Esophagus (tissue), 2 donors: ENCODE measurements at regions not wholly inside any gene's neighbourhood (a gene's known extent, or its start where the extent isn't known, plus 50 kb on each side); places are given as distances from the start of the nearest gene placed in this dataset.
"Not testable (repeated sequence)": the region's sequence is repeated elsewhere in the genome, so short reads cannot be mapped to it uniquely, and the experiment has no call there.

Experiments
- H3K27ac ChIP-seq, 2 donors: one replicate each; pipeline ENCODE4 v1.5.1; 2013; ENCODE audit warnings: low read depth in 2 of 2, mild to moderate bottlenecking in 2 of 2, inconsistent platforms in 1 of 2, low read length in 1 of 2, moderate library complexity in 1 of 2
- H3K27me3 ChIP-seq, 2 donors: one replicate each; pipeline ENCODE4 v1.6.1; 2013; ENCODE audit warnings: low read length in 2 of 2, control low read depth in 1 of 2, mild to moderate bottlenecking in 1 of 2; ENCODE audit not compliant: insufficient read depth in 2 of 2, control insufficient read depth in 1 of 2
- H3K36me3 ChIP-seq, 2 donors: one replicate each; pipeline ENCODE4 v1.6.1; 2013; ENCODE audit warnings: low read length in 1 of 2; ENCODE audit not compliant: control insufficient read depth in 2 of 2, insufficient read depth in 2 of 2
- H3K4me1 ChIP-seq, 2 donors: one replicate each; pipeline ENCODE4 v1.6.1; 2013; ENCODE audit warnings: low read length in 1 of 2; ENCODE audit not compliant: control insufficient read depth in 2 of 2, insufficient read depth in 2 of 2
- H3K4me3 ChIP-seq, 2 donors: one replicate each; pipeline ENCODE4 v1.5.1; 2013; ENCODE audit warnings: low read length in 2 of 2, mild to moderate bottlenecking in 2 of 2, low read depth in 1 of 2, moderate library complexity in 1 of 2
- H3K9me3 ChIP-seq, 2 donors: one replicate each; pipeline ENCODE4 v1.6.1; 2013; ENCODE audit warnings: mild to moderate bottlenecking in 2 of 2, low read depth in 1 of 2, low read length in 1 of 2, moderate library complexity in 1 of 2; ENCODE audit not compliant: control insufficient read depth in 2 of 2, insufficient read depth in 1 of 2
- WGBS, 2 donors: extraction: QIAGEN DNeasy Blood & Tissue Kit; methylation state at CpG; one replicate each; pipeline ENCODE4 v1.1.7; 2013; 5-methylcytosine and 5-hydroxymethylcytosine counted together
- donor health status: healthy with polysubstance abuse.
- donor health status: Bipolar disorder and iron deficiency.

GRCh38 chr9:27668280-27668679 is 95.0 kb upstream of the C9orf72 start:
- Histone ChIP-seq H3K27me3 (peaks cover 0 to 5% of the 10 kb centered on the region in 2 donors), H3K9me3 (no peaks in the 10 kb centered on the region), H3K4me1 (no peaks in the 10 kb centered on the region), H3K4me3 (no peak overlapping the region), H3K36me3 (no peaks in the 10 kb centered on the region), H3K27ac (no peak overlapping the region)

- H3K9me3 ChIP-seq: no peaks in the 10 kb centered on the region
- 50 to 62% methylated on average over 5 of the region's 5 CpGs for WGBS, 2 donors
- H3K27me3 ChIP-seq: peaks cover 0 to 5% of the 10 kb centered on the region in 2 donors
- H3K36me3 ChIP-seq: no peaks in the 10 kb centered on the region
- no peak overlapping the region for H3K27ac ChIP-seq
- H3K4me1 ChIP-seq: no peaks in the 10 kb centered on the region
- H3K4me3 ChIP-seq: no peak overlapping the region
These were observed 98.4 kb upstream of the C9orf72 start for GRCh38 chr9:27671636-27672035.

GRCh38 chr9:27672718-27673117 is 99.4 kb upstream of the C9orf72 start:
- Histone ChIP-seq H3K4me1 (no peaks in the 10 kb centered on the region), H3K4me3 (no peak overlapping the region), H3K27me3 (peaks cover 0 to 5% of the 10 kb centered on the region in 2 donors), H3K27ac (no peak overlapping the region), H3K9me3 (no peaks in the 10 kb centered on the region), H3K36me3 (no peaks in the 10 kb centered on the region)
- WGBS, 2 donors: 83 to 85% methylated on average over 3 of the region's 3 CpGs

GRCh38 chr9:27673641-27674040 is 100.4 kb upstream of the C9orf72 start:
- WGBS, 2 donors: 75 to 78% methylated on average over 3 of the region's 3 CpGs
- H3K36me3 ChIP-seq: no peaks in the 10 kb centered on the region
- H3K27ac ChIP-seq: no peak overlapping the region
- peaks cover 0 to 5% of the 10 kb centered on the region in 2 donors for H3K27me3 ChIP-seq
- H3K4me1 ChIP-seq: no peaks in the 10 kb centered on the region
- H3K9me3 ChIP-seq: no peaks in the 10 kb centered on the region
- H3K4me3 ChIP-seq: no peak overlapping the region

- no peaks in the 10 kb centered on the region for H3K9me3 ChIP-seq
- H3K36me3 ChIP-seq: no peaks in the 10 kb centered on the region
- H3K4me3 ChIP-seq: no peak overlapping the region
- peaks cover 0 to 5% of the 10 kb centered on the region in 2 donors for H3K27me3 ChIP-seq
- H3K27ac ChIP-seq: no peak overlapping the region
- WGBS, 2 donors: 92% methylated on average over 6 of the region's 6 CpGs
- H3K4me1 ChIP-seq: no peaks in the 10 kb centered on the region
These were observed 102.1 kb upstream of the C9orf72 start for GRCh38 chr9:27675354-27675753.

GRCh38 chr9:27676827-27677226 is 103.5 kb upstream of the C9orf72 start:
- H3K36me3 ChIP-seq: no peaks in the 10 kb centered on the region
- H3K27me3 ChIP-seq: peaks cover 0 to under 1% of the 10 kb centered on the region in 2 donors
- no peaks in the 10 kb centered on the region for H3K9me3 ChIP-seq
- H3K27ac ChIP-seq: no peak overlapping the region
- WGBS, 2 donors: 85 to 89% methylated on average over 2 of the region's 2 CpGs
- no peaks in the 10 kb centered on the region for H3K4me1 ChIP-seq
- no peak overlapping the region for H3K4me3 ChIP-seq

- no peak overlapping the region for H3K4me3 ChIP-seq
- no peak overlapping the region for H3K27ac ChIP-seq
- no peaks in the 10 kb centered on the region for H3K36me3 ChIP-seq
- no peaks in the 10 kb centered on the region for H3K27me3 ChIP-seq
- no peaks in the 10 kb centered on the region for H3K4me1 ChIP-seq
- no peaks in the 10 kb centered on the region for H3K9me3 ChIP-seq
- 74 to 77% methylated on average over 2 of the region's 2 CpGs for WGBS, 2 donors
These were observed 106.1 kb upstream of the C9orf72 start for GRCh38 chr9:27679338-27679737.

GRCh38 chr9:27683181-27683580 is 109.9 kb upstream of the C9orf72 start:
- Histone ChIP-seq H3K27ac (no peak overlapping the region), H3K4me1 (no peaks in the 10 kb centered on the region), H3K36me3 (no peaks in the 10 kb centered on the region), H3K4me3 (no peak overlapping the region), H3K27me3 (no peaks in the 10 kb centered on the region), H3K9me3 (no peaks in the 10 kb centered on the region)
- 73 to 75% methylated on average over 7 of the region's 7 CpGs for WGBS, 2 donors

- Histone ChIP-seq H3K27ac (no peak overlapping the region), H3K4me1 (no peaks in the 10 kb centered on the region)
- 53 to 57% methylated on average over 6 of the region's 6 CpGs for WGBS, 2 donors
These were observed 115.7 kb upstream of the C9orf72 start for GRCh38 chr9:27688954-27689353.

GRCh38 chr9:27690816-27691215 is 117.5 kb upstream of the C9orf72 start:
- H3K36me3 ChIP-seq, H3K27ac ChIP-seq, H3K27me3 ChIP-seq, H3K4me3 ChIP-seq, H3K9me3 ChIP-seq, H3K4me1 ChIP-seq: not testable (repeated sequence)
- 74 to 77% methylated on average over 8 to 11 of the region's 17 CpGs for WGBS, 2 donors

More at GRCh38 chr9:27688954-27689353, 115.7 kb upstream of the C9orf72 start:
- Histone ChIP-seq H3K27me3 (no peaks in the 10 kb centered on the region), H3K9me3 (no peaks in the 10 kb centered on the region), H3K4me3 (no peak overlapping the region), H3K36me3 (no peaks in the 10 kb centered on the region)
